ENCODE measurements at regions not wholly inside any gene's neighbourhood (a gene's known extent, or its start where the extent isn't known, plus 50 kb on each side); places are given as distances from the start of the nearest gene placed in this dataset.
A peak's percentile ranks its signal among the peaks of the same experiment; 100 is the strongest.
"Not testable (repeated sequence)": the region's sequence is repeated elsewhere in the genome, so short reads cannot be mapped to it uniquely, and the experiment has no call there.

- Mint-ChIP-seq H3K36me3 (no peaks in the 10 kb centered on the region), H3K27me3 (no peaks in the 10 kb centered on the region), H3K4me1 (peaks cover 11 to 33% (median 15%) of the 10 kb centered on the region in 3 donors), H3K27ac (peak overlapping the region; percentile 6 to 96 (median 89)), H3K4me3 (peak overlapping the region; percentile 29 to 91 (median 82)), H3K9me3 (no peaks in the 10 kb centered on the region)
- Histone ChIP-seq H3K4me1 (ENCODE audit: insufficient read depth, low read length) (peaks cover 5% of the 10 kb centered on the region), H3K4me3 (ENCODE audit: low read length) (peak overlapping the region; percentile 52), H3K27ac (ENCODE audit: low read depth, low read length) (no peak overlapping the region), H3K9me3 (ENCODE audit: low read length) (no peaks in the 10 kb centered on the region), H3K36me3 (ENCODE audit: insufficient read depth, low read length) (no peaks in the 10 kb centered on the region), H3K27me3 (ENCODE audit: insufficient read depth, low read length, poor library complexity, severe bottlenecking) (no peaks in the 10 kb centered on the region)
- ChIA-PET POLR2A (no interaction called here), CTCF (interaction anchor here (0.7 to 2.7 kb wide), 17 partner anchors 11 to 868 kb away, joined by 3 to 9 read pairs (median 4); no protein-coding TSS in a partner anchor)
- DNase-seq: peak; percentile 68 to 86 (median 74)
Measured at GRCh38 chr2:44087036-44087713, 81.5 kb upstream of the PPM1B start.

DNA sequence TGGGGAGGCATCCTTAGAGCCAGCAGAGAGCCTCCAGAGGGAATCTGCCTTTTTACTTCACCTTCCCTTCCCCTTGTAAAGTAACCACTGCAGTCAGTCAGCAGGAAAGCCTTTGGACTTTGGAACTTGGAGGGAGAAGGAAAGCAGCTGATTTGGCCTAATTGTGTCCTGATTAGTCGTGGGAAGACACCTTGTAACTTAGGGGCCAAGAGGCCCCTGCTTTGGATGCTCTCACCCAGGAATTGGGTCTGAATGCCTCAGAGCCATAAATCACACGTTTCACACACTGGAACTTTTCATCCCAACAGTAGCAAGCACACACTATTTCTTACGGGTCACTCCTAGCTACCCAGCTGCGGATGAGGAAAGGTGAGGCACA, 81.0 kb upstream of the PPM1B start:
- H3K27me3 Mint-ChIP-seq: no peaks in the 10 kb centered on the region
- no peaks in the 10 kb centered on the region for H3K36me3 Mint-ChIP-seq
- Histone ChIP-seq H3K4me1 (ENCODE audit: insufficient read depth, low read length) (peaks cover 5% of the 10 kb centered on the region), H3K36me3 (ENCODE audit: insufficient read depth, low read length) (no peaks in the 10 kb centered on the region), H3K4me3 (ENCODE audit: low read length) (peak overlapping the region; percentile 52), H3K27ac (ENCODE audit: low read depth, low read length) (no peak overlapping the region), H3K9me3 (ENCODE audit: low read length) (no peaks in the 10 kb centered on the region), H3K27me3 (ENCODE audit: insufficient read depth, low read length, poor library complexity, severe bottlenecking) (no peaks in the 10 kb centered on the region)
- DNase-seq: no peak
- peak overlapping the region; percentile 6 to 96 (median 89) for H3K27ac Mint-ChIP-seq
- peaks cover 11 to 33% (median 15%) of the 10 kb centered on the region in 3 donors for H3K4me1 Mint-ChIP-seq
- H3K4me3 Mint-ChIP-seq: peak overlapping the region in 6 of 7 donors; percentile 78 to 91 (median 84)
- H3K9me3 Mint-ChIP-seq: no peaks in the 10 kb centered on the region
- POLR2A ChIA-PET: no interaction called here
- CTCF ChIA-PET: interaction anchor here (1.1 to 2.7 kb wide), 9 partner anchors 10 to 868 kb away, joined by 3 to 9 read pairs (median 4); no protein-coding TSS in a partner anchor

GRCh38 chr2:44092519-44092918, 76.2 kb upstream of the PPM1B start:
- H3K27ac ChIP-seq (ENCODE audit: low read depth, low read length); H3K9me3 Mint-ChIP-seq; H3K4me3 ChIP-seq (ENCODE audit: low read length); H3K36me3 Mint-ChIP-seq; H3K4me3 Mint-ChIP-seq; H3K27ac Mint-ChIP-seq; H3K27me3 Mint-ChIP-seq; H3K27me3 ChIP-seq (ENCODE audit: insufficient read depth, low read length, poor library complexity, severe bottlenecking); POLR2A ChIA-PET; H3K4me1 ChIP-seq (ENCODE audit: insufficient read depth, low read length); DNase-seq; H3K36me3 ChIP-seq (ENCODE audit: insufficient read depth, low read length); H3K9me3 ChIP-seq (ENCODE audit: low read length): not testable (repeated sequence)
- CTCF ChIA-PET: interaction anchor here (0.9 to 1.5 kb wide), 2 partner anchors 48 to 300 kb away, joined by 3 read pairs; no protein-coding TSS in a partner anchor
- H3K4me1 Mint-ChIP-seq: peaks cover 7 to 28% (median 11%) of the 10 kb centered on the region in 3 donors

- H3K9me3 Mint-ChIP-seq: peaks cover 0 to 3% (median 0%) of the 10 kb centered on the region in 5 donors
- DNase-seq: no peak
- POLR2A ChIA-PET: no interaction called here
- Histone ChIP-seq H3K36me3 (ENCODE audit: insufficient read depth, low read length) (no peaks in the 10 kb centered on the region), H3K4me1 (ENCODE audit: insufficient read depth, low read length) (no peaks in the 10 kb centered on the region), H3K27me3 (ENCODE audit: insufficient read depth, low read length, poor library complexity, severe bottlenecking) (no peaks in the 10 kb centered on the region), H3K27ac (ENCODE audit: low read depth, low read length) (no peak overlapping the region), H3K4me3 (ENCODE audit: low read length) (no peak overlapping the region), H3K9me3 (ENCODE audit: low read length) (no peaks in the 10 kb centered on the region)
- H3K27me3 Mint-ChIP-seq: peaks cover 0 to 2% of the 10 kb centered on the region in 2 donors
- peaks cover 6 to 28% (median 9%) of the 10 kb centered on the region in 3 donors for H3K4me1 Mint-ChIP-seq
- H3K36me3 Mint-ChIP-seq: no peaks in the 10 kb centered on the region
- no peak overlapping the region for H3K4me3 Mint-ChIP-seq
- CTCF ChIA-PET: interaction anchor here (0.8 to 1.3 kb wide), 3 partner anchors 27 to 50 kb away, joined by 3 read pairs; no protein-coding TSS in a partner anchor
- no peak overlapping the region for H3K27ac Mint-ChIP-seq
Measured at GRCh38 chr2:44093970-44094369, 74.7 kb upstream of the PPM1B start.

GRCh38 chr2:44097322-44097907, 71.3 kb upstream of the PPM1B start:
- no peak for DNase-seq
- no peak overlapping the region for H3K4me3 Mint-ChIP-seq
- POLR2A ChIA-PET: no interaction called here

DNA sequence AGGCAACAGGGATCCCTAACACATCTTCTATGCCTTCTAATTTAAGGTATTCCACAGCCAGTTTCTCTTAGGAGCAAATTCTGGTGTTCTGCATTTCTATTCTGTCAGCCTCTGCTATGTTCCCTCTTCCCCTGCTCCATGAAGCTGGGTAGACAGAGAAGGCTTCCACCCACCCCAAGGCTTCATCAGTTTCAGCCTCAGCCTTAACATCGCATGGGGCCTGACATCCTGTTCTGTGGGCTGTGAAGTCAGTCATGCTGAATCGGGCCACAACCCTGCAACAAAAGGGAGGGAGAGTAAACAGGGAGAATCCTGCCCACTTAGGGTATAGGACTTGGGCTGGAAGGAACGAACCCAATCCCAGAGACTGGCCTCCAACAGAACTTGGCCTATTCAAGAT, 70.6 kb upstream of the PPM1B start:
- Histone ChIP-seq H3K4me3 (ENCODE audit: low read length) (no peak overlapping the region), H3K4me1 (ENCODE audit: insufficient read depth, low read length) (no peaks in the 10 kb centered on the region), H3K9me3 (ENCODE audit: low read length) (no peaks in the 10 kb centered on the region), H3K27me3 (ENCODE audit: insufficient read depth, low read length, poor library complexity, severe bottlenecking) (no peaks in the 10 kb centered on the region), H3K27ac (ENCODE audit: low read depth, low read length) (no peak overlapping the region), H3K36me3 (ENCODE audit: insufficient read depth, low read length) (no peaks in the 10 kb centered on the region)
- ChIA-PET CTCF (interaction anchor here (0.9 kb wide), 1 partner anchor 11 kb away, joined by 4 read pairs; no protein-coding TSS in a partner anchor), POLR2A (no interaction called here)
- Mint-ChIP-seq H3K27me3 (peaks cover 0 to 4% of the 10 kb centered on the region in 2 donors), H3K27ac (no peak overlapping the region), H3K36me3 (no peaks in the 10 kb centered on the region), H3K9me3 (peaks cover 0 to 3% (median 0%) of the 10 kb centered on the region in 5 donors), H3K4me3 (no peak overlapping the region), H3K4me1 (peaks cover 3 to 20% (median 5%) of the 10 kb centered on the region in 3 donors)
- no peak for DNase-seq

More at GRCh38 chr2:44097322-44097907, 71.3 kb upstream of the PPM1B start:
- no peak overlapping the region for H3K4me3 ChIP-seq (ENCODE audit: low read length)
- no peaks in the 10 kb centered on the region for H3K9me3 ChIP-seq (ENCODE audit: low read length)
- Mint-ChIP-seq H3K27me3 (peaks cover 0 to 4% of the 10 kb centered on the region in 2 donors), H3K36me3 (no peaks in the 10 kb centered on the region), H3K27ac (no peak overlapping the region), H3K9me3 (peaks cover 0 to 3% (median 0%) of the 10 kb centered on the region in 5 donors), H3K4me1 (peaks cover 3 to 20% (median 5%) of the 10 kb centered on the region in 3 donors)
- H3K36me3 ChIP-seq (ENCODE audit: insufficient read depth, low read length): no peaks in the 10 kb centered on the region
- no peaks in the 10 kb centered on the region for H3K27me3 ChIP-seq (ENCODE audit: insufficient read depth, low read length, poor library complexity, severe bottlenecking)
- CTCF ChIA-PET: interaction anchor here (1.1 kb wide), 1 partner anchor 9 kb away, joined by 4 read pairs; no protein-coding TSS in a partner anchor
- no peak overlapping the region for H3K27ac ChIP-seq (ENCODE audit: low read depth, low read length)
- H3K4me1 ChIP-seq (ENCODE audit: insufficient read depth, low read length): no peaks in the 10 kb centered on the region

DNA sequence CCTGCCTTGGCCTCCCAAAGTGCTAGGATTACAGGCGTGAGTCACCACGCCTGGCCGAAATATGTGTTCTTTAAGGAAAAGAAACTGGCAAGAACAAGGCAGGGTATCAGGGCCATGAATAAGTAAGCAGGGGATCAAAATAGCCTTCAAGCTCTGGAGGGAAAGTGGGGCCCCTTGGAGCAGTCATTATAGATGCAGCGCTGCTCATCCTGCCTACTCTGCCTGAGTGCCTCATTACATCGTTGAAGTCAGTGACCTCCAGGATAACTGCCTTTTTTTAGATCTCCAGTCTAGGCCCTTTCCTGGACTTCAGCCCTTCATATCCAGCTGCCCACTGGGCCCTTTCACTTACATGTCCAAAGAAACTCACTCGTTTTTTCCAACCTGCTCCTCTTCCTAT, 69.8 kb upstream of the PPM1B start:
- peaks cover 0 to 4% of the 10 kb centered on the region in 2 donors for H3K27me3 Mint-ChIP-seq
- Histone ChIP-seq H3K4me3 (ENCODE audit: low read length) (no peak overlapping the region), H3K36me3 (ENCODE audit: insufficient read depth, low read length) (no peaks in the 10 kb centered on the region), H3K27me3 (ENCODE audit: insufficient read depth, low read length, poor library complexity, severe bottlenecking) (no peaks in the 10 kb centered on the region), H3K9me3 (ENCODE audit: low read length) (no peaks in the 10 kb centered on the region), H3K4me1 (ENCODE audit: insufficient read depth, low read length) (no peaks in the 10 kb centered on the region), H3K27ac (ENCODE audit: low read depth, low read length) (no peak overlapping the region)
- H3K4me1 Mint-ChIP-seq: peaks cover 3 to 20% (median 5%) of the 10 kb centered on the region in 3 donors
- H3K9me3 Mint-ChIP-seq: no peaks in the 10 kb centered on the region
- no peak overlapping the region for H3K4me3 Mint-ChIP-seq
- CTCF ChIA-PET: interaction anchor here (0.9 kb wide), 1 partner anchor 12 kb away, joined by 4 read pairs; no protein-coding TSS in a partner anchor
- POLR2A ChIA-PET: no interaction called here
- no peak overlapping the region for H3K27ac Mint-ChIP-seq
- no peak for DNase-seq
- H3K36me3 Mint-ChIP-seq: no peaks in the 10 kb centered on the region

DNA sequence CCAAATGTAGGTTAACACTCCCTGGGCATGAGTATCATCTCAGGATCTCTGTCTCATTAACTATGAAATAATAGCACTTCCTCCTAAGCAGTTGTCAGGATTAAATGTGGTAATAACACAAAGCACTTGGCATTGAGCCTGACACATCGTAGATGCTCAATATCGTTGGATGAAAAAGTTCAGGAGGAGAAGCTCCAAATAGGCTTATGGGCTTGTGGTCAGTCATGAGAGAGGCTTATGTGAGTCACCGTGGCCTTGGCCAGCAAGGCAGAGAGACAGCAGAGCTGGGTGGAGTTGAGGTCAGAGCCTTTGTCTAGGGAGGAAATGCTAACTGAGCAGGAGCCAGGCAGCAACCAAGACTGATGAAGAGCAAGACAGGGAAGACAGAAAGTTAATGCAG, 68.3 kb upstream of the PPM1B start:
- H3K27ac ChIP-seq (ENCODE audit: low read depth, low read length): no peak overlapping the region
- H3K27me3 ChIP-seq (ENCODE audit: insufficient read depth, low read length, poor library complexity, severe bottlenecking): no peaks in the 10 kb centered on the region
- DNase-seq: no peak
- CTCF ChIA-PET: no interaction called here
- peaks cover 3 to 26% (median 5%) of the 10 kb centered on the region in 3 donors for H3K4me1 Mint-ChIP-seq
- H3K4me3 ChIP-seq (ENCODE audit: low read length): no peak overlapping the region
- H3K4me3 Mint-ChIP-seq: peak overlapping the region in 1 of 7 donors; percentile 45
- no peaks in the 10 kb centered on the region for H3K4me1 ChIP-seq (ENCODE audit: insufficient read depth, low read length)
- peak overlapping the region in 2 of 8 donors; percentile 8 to 58 for H3K27ac Mint-ChIP-seq
- no peaks in the 10 kb centered on the region for H3K9me3 Mint-ChIP-seq
- no peaks in the 10 kb centered on the region for H3K9me3 ChIP-seq (ENCODE audit: low read length)
- H3K36me3 ChIP-seq (ENCODE audit: insufficient read depth, low read length): no peaks in the 10 kb centered on the region
- no peaks in the 10 kb centered on the region for H3K36me3 Mint-ChIP-seq
- POLR2A ChIA-PET: no interaction called here
- peaks cover 0 to 4% of the 10 kb centered on the region in 2 donors for H3K27me3 Mint-ChIP-seq
